ENCODE measurements at regions not wholly inside any gene's neighbourhood (a gene's known extent, or its start where the extent isn't known, plus 50 kb on each side); places are given as distances from the start of the nearest gene placed in this dataset.
"Not testable (repeated sequence)": the region's sequence is repeated elsewhere in the genome, so short reads cannot be mapped to it uniquely, and the experiment has no call there.

- Histone ChIP-seq H2AFZ (ENCODE audit: low read length) (no peak overlapping the region), H3K27me3 (ENCODE audit: insufficient read depth, low read length, poor library complexity, severe bottlenecking) (no peaks in the 10 kb centered on the region), H3K9me3 (ENCODE audit: insufficient read depth, low read depth, low read length) (no peaks in the 10 kb centered on the region), H3K79me2 (ENCODE audit: insufficient read depth, low read length) (no peaks in the 10 kb centered on the region), H3K9ac (ENCODE audit: low read depth, low read length, poor library complexity, severe bottlenecking) (no peak overlapping the region), H3F3A (ENCODE audit: low read depth) (no peaks in the 10 kb centered on the region), H3K9me2 (replicated peaks; ENCODE audit: low read depth, low read length) (no peaks in the 10 kb centered on the region), H3K4me2 (ENCODE audit: low read depth, low read length, poor library complexity, severe bottlenecking) (no peak overlapping the region), H3K4me1 (ENCODE audit: insufficient read depth, low read length, poor library complexity, severe bottlenecking) (no peaks in the 10 kb centered on the region), H4K20me1 (ENCODE audit: insufficient read depth, low read length, poor library complexity, severe bottlenecking) (no peaks in the 10 kb centered on the region), H3K4me3 (ENCODE audit: low read length, poor library complexity, severe bottlenecking) (no peak overlapping the region), H3K36me3 (ENCODE audit: insufficient read depth, low read length) (no peaks in the 10 kb centered on the region)
- TF ChIP-seq, protein P1, sequence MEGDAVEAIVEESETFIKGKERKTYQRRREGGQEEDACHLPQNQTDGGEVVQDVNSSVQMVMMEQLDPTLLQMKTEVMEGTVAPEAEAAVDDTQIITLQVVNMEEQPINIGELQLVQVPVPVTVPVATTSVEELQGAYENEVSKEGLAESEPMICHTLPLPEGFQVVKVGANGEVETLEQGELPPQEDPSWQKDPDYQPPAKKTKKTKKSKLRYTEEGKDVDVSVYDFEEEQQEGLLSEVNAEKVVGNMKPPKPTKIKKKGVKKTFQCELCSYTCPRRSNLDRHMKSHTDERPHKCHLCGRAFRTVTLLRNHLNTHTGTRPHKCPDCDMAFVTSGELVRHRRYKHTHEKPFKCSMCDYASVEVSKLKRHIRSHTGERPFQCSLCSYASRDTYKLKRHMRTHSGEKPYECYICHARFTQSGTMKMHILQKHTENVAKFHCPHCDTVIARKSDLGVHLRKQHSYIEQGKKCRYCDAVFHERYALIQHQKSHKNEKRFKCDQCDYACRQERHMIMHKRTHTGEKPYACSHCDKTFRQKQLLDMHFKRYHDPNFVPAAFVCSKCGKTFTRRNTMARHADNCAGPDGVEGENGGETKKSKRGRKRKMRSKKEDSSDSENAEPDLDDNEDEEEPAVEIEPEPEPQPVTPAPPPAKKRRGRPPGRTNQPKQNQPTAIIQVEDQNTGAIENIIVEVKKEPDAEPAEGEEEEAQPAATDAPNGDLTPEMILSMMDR (conservative IDR thresholded peaks at IDR 0.05; ENCODE audit: low read length), result no peak
- no peak for TF ChIP-seq EZH2phosphoT487 (IDR thresholded peaks at IDR 0.05; ENCODE audit: borderline replicate concordance)
These were observed 300.1 kb upstream of the NPSR1 start for GRCh38 chr7:34357946-34358345.

- not testable (repeated sequence) for H3K9me3 ChIP-seq (ENCODE audit: insufficient read depth, low read depth, low read length); H2AFZ ChIP-seq (ENCODE audit: low read length); H3K9me2 ChIP-seq (replicated peaks; ENCODE audit: low read depth, low read length); H3K36me3 ChIP-seq (ENCODE audit: insufficient read depth, low read length); H3K79me2 ChIP-seq (ENCODE audit: insufficient read depth, low read length); H3K4me2 ChIP-seq (ENCODE audit: low read depth, low read length, poor library complexity, severe bottlenecking); H3K4me3 ChIP-seq (ENCODE audit: low read length, poor library complexity, severe bottlenecking); H3K9ac ChIP-seq (ENCODE audit: low read depth, low read length, poor library complexity, severe bottlenecking); H3K4me1 ChIP-seq (ENCODE audit: insufficient read depth, low read length, poor library complexity, severe bottlenecking); H4K20me1 ChIP-seq (ENCODE audit: insufficient read depth, low read length, poor library complexity, severe bottlenecking); H3F3A ChIP-seq (ENCODE audit: low read depth); H3K27me3 ChIP-seq (ENCODE audit: insufficient read depth, low read length, poor library complexity, severe bottlenecking)
These were observed 299.4 kb upstream of the NPSR1 start for GRCh38 chr7:34358578-34358977.

GRCh38 chr7:34361663-34362250 lies 296.3 kb upstream of the NPSR1 start:
- no peaks in the 10 kb centered on the region for H4K20me1 ChIP-seq (ENCODE audit: insufficient read depth, low read length, poor library complexity, severe bottlenecking)
- H3K27me3 ChIP-seq (ENCODE audit: insufficient read depth, low read length, poor library complexity, severe bottlenecking), result no peaks in the 10 kb centered on the region
- no peaks in the 10 kb centered on the region for H3K9me3 ChIP-seq (ENCODE audit: insufficient read depth, low read depth, low read length)
- H3K4me2 ChIP-seq (ENCODE audit: low read depth, low read length, poor library complexity, severe bottlenecking), result no peak overlapping the region
- H3K36me3 ChIP-seq (ENCODE audit: insufficient read depth, low read length), result no peaks in the 10 kb centered on the region
- H3K9me2 ChIP-seq (replicated peaks; ENCODE audit: low read depth, low read length), result no peaks in the 10 kb centered on the region
- TF ChIP-seq, protein P1 (conservative IDR thresholded peaks at IDR 0.05; ENCODE audit: low read length), result no peak
- no peak for TF ChIP-seq EZH2phosphoT487 (IDR thresholded peaks at IDR 0.05; ENCODE audit: borderline replicate concordance)
- H3K4me3 ChIP-seq (ENCODE audit: low read length, poor library complexity, severe bottlenecking), result no peak overlapping the region
- H2AFZ ChIP-seq (ENCODE audit: low read length), result no peak overlapping the region
- no peaks in the 10 kb centered on the region for H3K4me1 ChIP-seq (ENCODE audit: insufficient read depth, low read length, poor library complexity, severe bottlenecking)
- H3K79me2 ChIP-seq (ENCODE audit: insufficient read depth, low read length), result no peaks in the 10 kb centered on the region
- H3K9ac ChIP-seq (ENCODE audit: low read depth, low read length, poor library complexity, severe bottlenecking), result no peak overlapping the region
- no peaks in the 10 kb centered on the region for H3F3A ChIP-seq (ENCODE audit: low read depth)

- Histone ChIP-seq H3K4me3 (ENCODE audit: low read length, poor library complexity, severe bottlenecking) (no peak overlapping the region), H3F3A (ENCODE audit: low read depth) (no peaks in the 10 kb centered on the region), H4K20me1 (ENCODE audit: insufficient read depth, low read length, poor library complexity, severe bottlenecking) (no peaks in the 10 kb centered on the region), H3K27me3 (ENCODE audit: insufficient read depth, low read length, poor library complexity, severe bottlenecking) (no peaks in the 10 kb centered on the region), H3K9me2 (replicated peaks; ENCODE audit: low read depth, low read length) (no peaks in the 10 kb centered on the region), H3K9me3 (ENCODE audit: insufficient read depth, low read depth, low read length) (no peaks in the 10 kb centered on the region), H3K4me2 (ENCODE audit: low read depth, low read length, poor library complexity, severe bottlenecking) (no peak overlapping the region), H3K4me1 (ENCODE audit: insufficient read depth, low read length, poor library complexity, severe bottlenecking) (no peaks in the 10 kb centered on the region), H3K36me3 (ENCODE audit: insufficient read depth, low read length) (no peaks in the 10 kb centered on the region), H3K79me2 (ENCODE audit: insufficient read depth, low read length) (no peaks in the 10 kb centered on the region), H2AFZ (ENCODE audit: low read length) (no peak overlapping the region), H3K9ac (ENCODE audit: low read depth, low read length, poor library complexity, severe bottlenecking) (no peak overlapping the region)
- TF ChIP-seq EZH2phosphoT487 (IDR thresholded peaks at IDR 0.05; ENCODE audit: borderline replicate concordance), result no peak
- TF ChIP-seq, protein P1 (conservative IDR thresholded peaks at IDR 0.05; ENCODE audit: low read length), result no peak
These were observed 295.4 kb upstream of the NPSR1 start for GRCh38 chr7:34362621-34363020.

Measured in Loucy (cell line).